NT2/D1 (cell line): ENCODE measurements at regions not wholly inside any gene's neighbourhood (a gene's known extent, or its start where the extent isn't known, plus 50 kb on each side); places are given as distances from the start of the nearest gene placed in this dataset.
"Not testable (repeated sequence)": the region's sequence is repeated elsewhere in the genome, so short reads cannot be mapped to it uniquely, and the experiment has no call there.

Experiments
- DNase-seq: peaks from one replicate; pipeline ENCODE4 v3.0.0-alpha.2; 2011; ENCODE audit warnings: low read depth, low spot score
- H3K27me3 ChIP-seq: 2 replicates; pipeline ENCODE4 v1.6.0; 2011; ENCODE audit warnings: mild to moderate bottlenecking; ENCODE audit not compliant: insufficient read length, insufficient read depth
- H3K36me3 ChIP-seq: 2 replicates; pipeline ENCODE4 v1.6.1; 2011; ENCODE audit warnings: mild to moderate bottlenecking, low read length, mixed read lengths; ENCODE audit not compliant: insufficient read depth, insufficient read length
- H3K4me1 ChIP-seq: 2 replicates; pipeline ENCODE4 v1.5.1; 2011; ENCODE audit not compliant: insufficient read depth, insufficient read length
- H3K4me3 ChIP-seq: 2 replicates; pipeline ENCODE4 v1.5.1; 2011; ENCODE audit warnings: low read depth; ENCODE audit not compliant: insufficient read length
- H3K9ac ChIP-seq: 2 replicates; pipeline ENCODE4 v1.6.0; 2011; ENCODE audit warnings: low read depth; ENCODE audit not compliant: insufficient read length
- H3K9me3 ChIP-seq: 2 replicates; pipeline ENCODE4 v1.5.1; 2011; ENCODE audit warnings: mild to moderate bottlenecking, low read length; ENCODE audit not compliant: insufficient read depth
- SUZ12 ChIP-seq: IDR thresholded peaks from 2 replicates; pipeline ENCODE4 v1.6.1; 2011; ENCODE audit not compliant: insufficient read length, insufficient read depth; ENCODE audit errors: extremely low read depth
- YY1 ChIP-seq: IDR thresholded peaks from 2 replicates; pipeline ENCODE4 v1.6.1; 2011; ENCODE audit not compliant: insufficient read length, insufficient read depth
- ZNF274 ChIP-seq: IDR thresholded peaks from 2 replicates; pipeline ENCODE4 v1.6.1; 2011; ENCODE audit warnings: mild to moderate bottlenecking, low read depth, low read length

- H3K9ac ChIP-seq = no peak overlapping the region
- H3K27me3 ChIP-seq = no peaks in the 10 kb centered on the region
Observed at GRCh38 chr6:50543666-50544065, 169.7 kb upstream of the TFAP2D start.

GRCh38 chr6:50549026-50549425, 164.3 kb upstream of the TFAP2D start:
- no peak for DNase-seq
- no peak overlapping the region for H3K9ac ChIP-seq
- H3K9me3 ChIP-seq = no peaks in the 10 kb centered on the region
- no peak for TF ChIP-seq SUZ12
- TF ChIP-seq YY1 = no peak
- H3K4me1 ChIP-seq = no peaks in the 10 kb centered on the region
- no peak overlapping the region for H3K4me3 ChIP-seq
- no peaks in the 10 kb centered on the region for H3K27me3 ChIP-seq
- no peaks in the 10 kb centered on the region for H3K36me3 ChIP-seq

More at GRCh38 chr6:50543666-50544065, 169.7 kb upstream of the TFAP2D start:
- Histone ChIP-seq H3K36me3 (no peaks in the 10 kb centered on the region), H3K9me3 (no peaks in the 10 kb centered on the region), H3K4me1 (no peaks in the 10 kb centered on the region), H3K4me3 (no peak overlapping the region)
- no peak for TF ChIP-seq SUZ12
- no peak for TF ChIP-seq ZNF274
- no peak for TF ChIP-seq YY1
- DNase-seq = no peak

GRCh38 chr6:50549475-50549874, 163.9 kb upstream of the TFAP2D start:
- Histone ChIP-seq H3K4me1 (no peaks in the 10 kb centered on the region), H3K36me3 (no peaks in the 10 kb centered on the region), H3K9me3 (no peaks in the 10 kb centered on the region), H3K27me3 (no peaks in the 10 kb centered on the region), H3K4me3 (no peak overlapping the region), H3K9ac (no peak overlapping the region)
- DNase-seq = no peak
- TF ChIP-seq SUZ12 (no peak), YY1 (no peak), ZNF274 (no peak)

DNA sequence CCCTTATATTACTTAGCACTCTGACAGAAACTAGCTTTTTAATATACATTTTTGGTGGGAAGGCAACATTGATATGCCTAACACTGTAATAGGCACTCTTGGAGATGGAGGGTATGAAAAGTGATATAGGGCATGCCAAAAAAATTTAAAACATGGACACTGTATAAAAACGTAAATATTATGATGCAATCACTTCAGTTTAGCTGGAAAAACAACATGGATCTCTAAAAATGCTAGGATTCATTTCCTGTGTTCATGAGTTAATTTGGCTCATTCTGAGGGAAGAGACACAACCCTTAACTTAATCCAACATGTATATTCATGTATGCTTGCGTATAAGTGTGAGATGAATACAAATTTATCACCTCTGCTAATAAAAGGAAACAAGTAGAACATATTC, 157.3 kb upstream of the TFAP2D start:
- H3K36me3 ChIP-seq = no peaks in the 10 kb centered on the region
- no peaks in the 10 kb centered on the region for H3K9me3 ChIP-seq
- no peak overlapping the region for H3K9ac ChIP-seq
- DNase-seq = no peak
- no peak for TF ChIP-seq ZNF274
- H3K27me3 ChIP-seq = no peaks in the 10 kb centered on the region
- no peaks in the 10 kb centered on the region for H3K4me1 ChIP-seq
- no peak overlapping the region for H3K4me3 ChIP-seq

DNA sequence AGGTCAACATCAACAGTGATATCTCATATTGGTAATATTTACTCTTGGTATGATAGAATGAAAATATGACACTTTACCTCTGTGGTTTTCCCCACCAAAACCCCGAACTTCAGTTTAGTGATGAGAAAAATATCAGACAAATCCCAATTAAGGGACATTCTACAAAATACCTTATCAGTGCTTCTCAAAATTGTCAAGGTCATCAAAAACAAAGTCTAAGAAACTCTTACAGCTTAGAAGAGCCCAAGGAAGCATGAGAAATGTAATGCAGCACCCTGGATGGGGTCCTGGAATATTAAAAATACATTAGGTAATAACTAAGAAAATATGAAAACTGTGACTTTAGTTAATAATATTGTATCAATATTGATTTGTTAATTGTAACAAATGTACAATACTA, 148.3 kb upstream of the TFAP2D start:
- Histone ChIP-seq H3K9ac (no peak overlapping the region), H3K4me1 (no peaks in the 10 kb centered on the region), H3K27me3 (no peaks in the 10 kb centered on the region), H3K9me3 (no peaks in the 10 kb centered on the region), H3K36me3 (no peaks in the 10 kb centered on the region), H3K4me3 (no peak overlapping the region)
- TF ChIP-seq ZNF274 (no peak), YY1 (no peak), SUZ12 (no peak)
- no peak for DNase-seq

GRCh38 chr6:50571230-50571629, 142.1 kb upstream of the TFAP2D start:
- not testable (repeated sequence) for H3K4me1 ChIP-seq, H3K36me3 ChIP-seq, H3K9me3 ChIP-seq, H3K9ac ChIP-seq, H3K4me3 ChIP-seq, DNase-seq, H3K27me3 ChIP-seq

- Histone ChIP-seq H3K36me3 (no peaks in the 10 kb centered on the region), H3K4me1 (no peaks in the 10 kb centered on the region), H3K4me3 (no peak overlapping the region), H3K9me3 (no peaks in the 10 kb centered on the region), H3K27me3 (no peaks in the 10 kb centered on the region), H3K9ac (no peak overlapping the region)
- DNase-seq = no peak
- TF ChIP-seq SUZ12 (no peak), ZNF274 (no peak), YY1 (no peak)
Observed at GRCh38 chr6:50585441-50586330, 127.6 kb upstream of the TFAP2D start.
